Esophagus muscularis mucosa (tissue), 4 donors: ENCODE measurements at regions not wholly inside any gene's neighbourhood (a gene's known extent, or its start where the extent isn't known, plus 50 kb on each side); places are given as distances from the start of the nearest gene placed in this dataset.

Experiments used
- CTCF ChIP-seq, 3 experiments: fragments of 200-600 bp in 2 of 3; fragments of 450-650 bp in 1 of 3; sonication (generic) in 2 of 3; IDR thresholded peaks; one replicate each; pipeline ENCODE4 v1.5.1; 2017 to 2019; ENCODE audit warnings: antibody characterized with exemption in 3 of 3, mild to moderate bottlenecking in 2 of 3, moderate library complexity in 1 of 3
- EP300 ChIP-seq: sonication (generic); formaldehyde crosslinking; IDR thresholded peaks from one replicate; pipeline ENCODE4 v1.6.1; 2017; ENCODE audit warnings: antibody characterized with exemption
- POLR2A ChIP-seq: fragments of 450-650 bp; IDR thresholded peaks from one replicate; pipeline ENCODE4 v1.6.1; 2017; ENCODE audit warnings: antibody characterized with exemption, moderate library complexity, mild to moderate bottlenecking, low read depth
- POLR2AphosphoS5 ChIP-seq, 2 donors: sonication (generic); formaldehyde crosslinking; IDR thresholded peaks; one replicate each; pipeline ENCODE4 v1.6.1; 2017; ENCODE audit warnings: antibody characterized with exemption in 2 of 2

GRCh38 chr1:239558559-239558958, 172.2 kb downstream of the CHRM3 start:
- TF ChIP-seq POLR2AphosphoS5 (IDR thresholded peaks at IDR 0.05) = no peak
- TF ChIP-seq POLR2A = no peak
- TF ChIP-seq CTCF (IDR thresholded peaks at IDR 0.05) = no peak
- TF ChIP-seq EP300 = no peak
